ENCODE measurements at regions not wholly inside any gene's neighbourhood (a gene's known extent, or its start where the extent isn't known, plus 50 kb on each side); places are given as distances from the start of the nearest gene placed in this dataset.

GRCh38 chr1:38285807-38286530 lies 239.4 kb upstream of the POU3F1 start:
- H2AFZ ChIP-seq (ENCODE audit: low read depth, low read length, severe bottlenecking) = no peak overlapping the region
- no peaks in the 10 kb centered on the region for H3K79me2 ChIP-seq (ENCODE audit: insufficient read depth, low read length)
- H4K20me1 ChIP-seq (ENCODE audit: low read depth, low read length) = no peaks in the 10 kb centered on the region
- no peak overlapping the region for H3K9ac ChIP-seq (ENCODE audit: low read length)
- TF ChIP-seq CTCF (IDR thresholded peaks at IDR 0.05; ENCODE audit: insufficient read depth, low read length, poor library complexity, severe bottlenecking) = no peak
- no peak for TF ChIP-seq EZH2phosphoT487 (conservative IDR thresholded peaks at IDR 0.05; ENCODE audit: low read length)
- 0 out of 2 replicates have a peak, but pooled peaks cover 4% of the 10 kb centered on the region for H3K27me3 ChIP-seq (ENCODE audit: low read length)
- H3K4me2 ChIP-seq (ENCODE audit: low read depth, low read length, poor library complexity, severe bottlenecking) = no peak overlapping the region
- H3K36me3 ChIP-seq (ENCODE audit: low read length) = no peaks in the 10 kb centered on the region
- H3K9me2 ChIP-seq (replicated peaks; ENCODE audit: insufficient read depth, low read length) = no peaks in the 10 kb centered on the region
- H3F3A ChIP-seq (ENCODE audit: insufficient read depth) = no peaks in the 10 kb centered on the region
- H3K4me3 ChIP-seq (ENCODE audit: insufficient read depth, low read length, poor library complexity, severe bottlenecking) = no peak overlapping the region
- no peak overlapping the region for H3K27ac ChIP-seq (ENCODE audit: low read depth, low read length)
- H3K9me3 ChIP-seq (ENCODE audit: insufficient read depth, low read length) = no peaks in the 10 kb centered on the region

- TF ChIP-seq EZH2phosphoT487 (conservative IDR thresholded peaks at IDR 0.05; ENCODE audit: low read length) = no peak
- no peak for TF ChIP-seq CTCF (IDR thresholded peaks at IDR 0.05; ENCODE audit: insufficient read depth, low read length, poor library complexity, severe bottlenecking)
- H3K9me3 ChIP-seq (ENCODE audit: insufficient read depth, low read length) = no peaks in the 10 kb centered on the region
- no peaks in the 10 kb centered on the region for H3F3A ChIP-seq (ENCODE audit: insufficient read depth)
- no peak overlapping the region for H3K4me3 ChIP-seq (ENCODE audit: insufficient read depth, low read length, poor library complexity, severe bottlenecking)
- no peaks in the 10 kb centered on the region for H4K20me1 ChIP-seq (ENCODE audit: low read depth, low read length)
- H3K36me3 ChIP-seq (ENCODE audit: low read length) = no peaks in the 10 kb centered on the region
- no peak overlapping the region for H2AFZ ChIP-seq (ENCODE audit: low read depth, low read length, severe bottlenecking)
- H3K27me3 ChIP-seq (ENCODE audit: low read length) = 0 out of 2 replicates have a peak, but pooled peaks cover 4% of the 10 kb centered on the region
- H3K9me2 ChIP-seq (replicated peaks; ENCODE audit: insufficient read depth, low read length) = no peaks in the 10 kb centered on the region
- no peaks in the 10 kb centered on the region for H3K79me2 ChIP-seq (ENCODE audit: insufficient read depth, low read length)
- H3K4me2 ChIP-seq (ENCODE audit: low read depth, low read length, poor library complexity, severe bottlenecking) = no peak overlapping the region
- H3K9ac ChIP-seq (ENCODE audit: low read length) = no peak overlapping the region
- no peak overlapping the region for H3K27ac ChIP-seq (ENCODE audit: low read depth, low read length)
Measured at GRCh38 chr1:38284953-38285352, 238.4 kb upstream of the POU3F1 start.

GRCh38 chr1:38283696-38284470 lies 237.3 kb upstream of the POU3F1 start:
- no peak overlapping the region for H3K9ac ChIP-seq (ENCODE audit: low read length)
- H3F3A ChIP-seq (ENCODE audit: insufficient read depth) = no peaks in the 10 kb centered on the region
- H3K79me2 ChIP-seq (ENCODE audit: insufficient read depth, low read length) = no peaks in the 10 kb centered on the region
- H3K27me3 ChIP-seq (ENCODE audit: low read length) = 0 out of 2 replicates have a peak, but pooled peaks cover 4% of the 10 kb centered on the region
- H3K9me2 ChIP-seq (replicated peaks; ENCODE audit: insufficient read depth, low read length) = no peaks in the 10 kb centered on the region
- H3K36me3 ChIP-seq (ENCODE audit: low read length) = no peaks in the 10 kb centered on the region
- H2AFZ ChIP-seq (ENCODE audit: low read depth, low read length, severe bottlenecking) = no peak overlapping the region
- H3K27ac ChIP-seq (ENCODE audit: low read depth, low read length) = no peak overlapping the region
- H3K4me2 ChIP-seq (ENCODE audit: low read depth, low read length, poor library complexity, severe bottlenecking) = no peak overlapping the region
- H3K4me3 ChIP-seq (ENCODE audit: insufficient read depth, low read length, poor library complexity, severe bottlenecking) = no peak overlapping the region
- H3K9me3 ChIP-seq (ENCODE audit: insufficient read depth, low read length) = peaks cover 9% of the 10 kb centered on the region; the same call in 1 of the 2 replicates
- TF ChIP-seq CTCF (IDR thresholded peaks at IDR 0.05; ENCODE audit: insufficient read depth, low read length, poor library complexity, severe bottlenecking) (no peak), EZH2phosphoT487 (conservative IDR thresholded peaks at IDR 0.05; ENCODE audit: low read length) (no peak)
- no peaks in the 10 kb centered on the region for H4K20me1 ChIP-seq (ENCODE audit: low read depth, low read length)
